Stimulated activated CD8-positive, alpha-beta memory T cell treated with anti-CD3 and anti-CD28 coated beads, Interleukin-7, amount 100 ng/mL, for 48 hours (primary cell): ENCODE measurements at regions not wholly inside any gene's neighbourhood (a gene's known extent, or its start where the extent isn't known, plus 50 kb on each side); places are given as distances from the start of the nearest gene placed in this dataset.
"Not testable (repeated sequence)": the region's sequence is repeated elsewhere in the genome, so short reads cannot be mapped to it uniquely, and the experiment has no call there.

Experiments used
- DNase-seq, 2 donors: peaks; one replicate each; pipeline ENCODE4 v3.0.0-alpha.2; 2020; ENCODE audit warnings: low read depth in 1 of 2; ENCODE audit errors: extremely low read depth in 1 of 2

- not testable (repeated sequence) for DNase-seq
Observed at GRCh38 chr6:26795474-26796307, 136.1 kb upstream of the ZNF322 start.

GRCh38 chr6:26799903-26800633 is 140.5 kb upstream of the ZNF322 start:
- not testable (repeated sequence) for DNase-seq

- DNase-seq = not testable (repeated sequence)
Observed at GRCh38 chr6:26803762-26804161, 144.2 kb upstream of the ZNF322 start.

GRCh38 chr6:26811486-26812116 is 152.1 kb upstream of the ZNF322 start:
- DNase-seq = not testable (repeated sequence)

GRCh38 chr6:26818640-26819225 is 159.2 kb upstream of the ZNF322 start:
- DNase-seq = not testable (repeated sequence)

GRCh38 chr6:26827965-26828364 is 168.4 kb upstream of the ZNF322 start:
- not testable (repeated sequence) for DNase-seq

GRCh38 chr6:26829480-26829879 is 169.9 kb upstream of the ZNF322 start:
- not testable (repeated sequence) for DNase-seq

- DNase-seq = not testable (repeated sequence)
Observed at GRCh38 chr6:26830992-26831391, 171.4 kb upstream of the ZNF322 start.

GRCh38 chr6:26835707-26836106 is 176.2 kb upstream of the ZNF322 start:
- not testable (repeated sequence) for DNase-seq

- DNase-seq = not testable (repeated sequence)
Observed at GRCh38 chr6:26836657-26837056, 177.1 kb upstream of the ZNF322 start.

GRCh38 chr6:26844823-26845222 is 185.3 kb upstream of the ZNF322 start:
- DNase-seq = not testable (repeated sequence)

- not testable (repeated sequence) for DNase-seq
Observed at GRCh38 chr6:26857289-26857688, 197.7 kb upstream of the ZNF322 start.

GRCh38 chr6:26859067-26859770 is 199.7 kb upstream of the ZNF322 start:
- not testable (repeated sequence) for DNase-seq

GRCh38 chr6:26859771-26860163 is 200.2 kb upstream of the ZNF322 start:
- not testable (repeated sequence) for DNase-seq

GRCh38 chr6:26861913-26862312 is 202.4 kb upstream of the ZNF322 start:
- not testable (repeated sequence) for DNase-seq

- DNase-seq = not testable (repeated sequence)
Observed at GRCh38 chr6:26863641-26864040, 204.1 kb upstream of the ZNF322 start.

GRCh38 chr6:26898785-26899184 is 239.2 kb upstream of the ZNF322 start:
- not testable (repeated sequence) for DNase-seq

GRCh38 chr6:26924206-26924605 is 264.7 kb upstream of the ZNF322 start:
- not testable (repeated sequence) for DNase-seq

GRCh38 chr6:26928190-26928589 is 268.6 kb upstream of the ZNF322 start:
- DNase-seq = not testable (repeated sequence)

GRCh38 chr6:26937258-26937657 is 277.7 kb upstream of the ZNF322 start:
- not testable (repeated sequence) for DNase-seq
